ENCODE measurements at regions not wholly inside any gene's neighbourhood (a gene's known extent, or its start where the extent isn't known, plus 50 kb on each side); places are given as distances from the start of the nearest gene placed in this dataset.

- TF ChIP-seq, protein P1, sequence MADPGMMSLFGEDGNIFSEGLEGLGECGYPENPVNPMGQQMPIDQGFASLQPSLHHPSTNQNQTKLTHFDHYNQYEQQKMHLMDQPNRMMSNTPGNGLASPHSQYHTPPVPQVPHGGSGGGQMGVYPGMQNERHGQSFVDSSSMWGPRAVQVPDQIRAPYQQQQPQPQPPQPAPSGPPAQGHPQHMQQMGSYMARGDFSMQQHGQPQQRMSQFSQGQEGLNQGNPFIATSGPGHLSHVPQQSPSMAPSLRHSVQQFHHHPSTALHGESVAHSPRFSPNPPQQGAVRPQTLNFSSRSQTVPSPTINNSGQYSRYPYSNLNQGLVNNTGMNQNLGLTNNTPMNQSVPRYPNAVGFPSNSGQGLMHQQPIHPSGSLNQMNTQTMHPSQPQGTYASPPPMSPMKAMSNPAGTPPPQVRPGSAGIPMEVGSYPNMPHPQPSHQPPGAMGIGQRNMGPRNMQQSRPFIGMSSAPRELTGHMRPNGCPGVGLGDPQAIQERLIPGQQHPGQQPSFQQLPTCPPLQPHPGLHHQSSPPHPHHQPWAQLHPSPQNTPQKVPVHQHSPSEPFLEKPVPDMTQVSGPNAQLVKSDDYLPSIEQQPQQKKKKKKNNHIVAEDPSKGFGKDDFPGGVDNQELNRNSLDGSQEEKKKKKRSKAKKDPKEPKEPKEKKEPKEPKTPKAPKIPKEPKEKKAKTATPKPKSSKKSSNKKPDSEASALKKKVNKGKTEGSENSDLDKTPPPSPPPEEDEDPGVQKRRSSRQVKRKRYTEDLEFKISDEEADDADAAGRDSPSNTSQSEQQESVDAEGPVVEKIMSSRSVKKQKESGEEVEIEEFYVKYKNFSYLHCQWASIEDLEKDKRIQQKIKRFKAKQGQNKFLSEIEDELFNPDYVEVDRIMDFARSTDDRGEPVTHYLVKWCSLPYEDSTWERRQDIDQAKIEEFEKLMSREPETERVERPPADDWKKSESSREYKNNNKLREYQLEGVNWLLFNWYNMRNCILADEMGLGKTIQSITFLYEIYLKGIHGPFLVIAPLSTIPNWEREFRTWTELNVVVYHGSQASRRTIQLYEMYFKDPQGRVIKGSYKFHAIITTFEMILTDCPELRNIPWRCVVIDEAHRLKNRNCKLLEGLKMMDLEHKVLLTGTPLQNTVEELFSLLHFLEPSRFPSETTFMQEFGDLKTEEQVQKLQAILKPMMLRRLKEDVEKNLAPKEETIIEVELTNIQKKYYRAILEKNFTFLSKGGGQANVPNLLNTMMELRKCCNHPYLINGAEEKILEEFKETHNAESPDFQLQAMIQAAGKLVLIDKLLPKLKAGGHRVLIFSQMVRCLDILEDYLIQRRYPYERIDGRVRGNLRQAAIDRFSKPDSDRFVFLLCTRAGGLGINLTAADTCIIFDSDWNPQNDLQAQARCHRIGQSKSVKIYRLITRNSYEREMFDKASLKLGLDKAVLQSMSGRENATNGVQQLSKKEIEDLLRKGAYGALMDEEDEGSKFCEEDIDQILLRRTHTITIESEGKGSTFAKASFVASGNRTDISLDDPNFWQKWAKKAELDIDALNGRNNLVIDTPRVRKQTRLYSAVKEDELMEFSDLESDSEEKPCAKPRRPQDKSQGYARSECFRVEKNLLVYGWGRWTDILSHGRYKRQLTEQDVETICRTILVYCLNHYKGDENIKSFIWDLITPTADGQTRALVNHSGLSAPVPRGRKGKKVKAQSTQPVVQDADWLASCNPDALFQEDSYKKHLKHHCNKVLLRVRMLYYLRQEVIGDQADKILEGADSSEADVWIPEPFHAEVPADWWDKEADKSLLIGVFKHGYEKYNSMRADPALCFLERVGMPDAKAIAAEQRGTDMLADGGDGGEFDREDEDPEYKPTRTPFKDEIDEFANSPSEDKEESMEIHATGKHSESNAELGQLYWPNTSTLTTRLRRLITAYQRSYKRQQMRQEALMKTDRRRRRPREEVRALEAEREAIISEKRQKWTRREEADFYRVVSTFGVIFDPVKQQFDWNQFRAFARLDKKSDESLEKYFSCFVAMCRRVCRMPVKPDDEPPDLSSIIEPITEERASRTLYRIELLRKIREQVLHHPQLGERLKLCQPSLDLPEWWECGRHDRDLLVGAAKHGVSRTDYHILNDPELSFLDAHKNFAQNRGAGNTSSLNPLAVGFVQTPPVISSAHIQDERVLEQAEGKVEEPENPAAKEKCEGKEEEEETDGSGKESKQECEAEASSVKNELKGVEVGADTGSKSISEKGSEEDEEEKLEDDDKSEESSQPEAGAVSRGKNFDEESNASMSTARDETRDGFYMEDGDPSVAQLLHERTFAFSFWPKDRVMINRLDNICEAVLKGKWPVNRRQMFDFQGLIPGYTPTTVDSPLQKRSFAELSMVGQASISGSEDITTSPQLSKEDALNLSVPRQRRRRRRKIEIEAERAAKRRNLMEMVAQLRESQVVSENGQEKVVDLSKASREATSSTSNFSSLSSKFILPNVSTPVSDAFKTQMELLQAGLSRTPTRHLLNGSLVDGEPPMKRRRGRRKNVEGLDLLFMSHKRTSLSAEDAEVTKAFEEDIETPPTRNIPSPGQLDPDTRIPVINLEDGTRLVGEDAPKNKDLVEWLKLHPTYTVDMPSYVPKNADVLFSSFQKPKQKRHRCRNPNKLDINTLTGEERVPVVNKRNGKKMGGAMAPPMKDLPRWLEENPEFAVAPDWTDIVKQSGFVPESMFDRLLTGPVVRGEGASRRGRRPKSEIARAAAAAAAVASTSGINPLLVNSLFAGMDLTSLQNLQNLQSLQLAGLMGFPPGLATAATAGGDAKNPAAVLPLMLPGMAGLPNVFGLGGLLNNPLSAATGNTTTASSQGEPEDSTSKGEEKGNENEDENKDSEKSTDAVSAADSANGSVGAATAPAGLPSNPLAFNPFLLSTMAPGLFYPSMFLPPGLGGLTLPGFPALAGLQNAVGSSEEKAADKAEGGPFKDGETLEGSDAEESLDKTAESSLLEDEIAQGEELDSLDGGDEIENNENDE (IDR thresholded peaks at IDR 0.05; ENCODE audit: insufficient replicate concordance, low read length): no peak
- TF ChIP-seq POLR2A (IDR thresholded peaks at IDR 0.05; ENCODE audit: control extremely low read depth in 1 of 2, low read depth in 2 of 2, low read length in 2 of 2) (no peak), SIN3A (conservative IDR thresholded peaks at IDR 0.05 in 1 of 2, IDR thresholded peaks at IDR 0.05 in 1 of 2; ENCODE audit: low read depth in 1 of 2, low read length in 2 of 2) (no peak), RAD21 (IDR thresholded peaks at IDR 0.05 in 1 of 2, conservative IDR thresholded peaks at IDR 0.05 in 1 of 2; ENCODE audit: low read depth in 2 of 2, low read length in 2 of 2) (peak; percentile 59 to 66)
Observed at GRCh38 chr17:71830866-71831265, 290.0 kb upstream of the SOX9 start (continued).
